Smooth muscle cell (in vitro differentiated cells): ENCODE measurements at regions not wholly inside any gene's neighbourhood (a gene's known extent, or its start where the extent isn't known, plus 50 kb on each side); places are given as distances from the start of the nearest gene placed in this dataset.

Source experiments
- DNase-seq: peaks from one replicate; lab custom pipeline; 2025; ENCODE audit not compliant: unreplicated experiment; lab: John Stamatoyannopoulos, UW
- H2AFZ ChIP-seq: fragments of 200-600 bp; sonication (generic); 2 replicates; pipeline ENCODE4 v1.6.0; 2016; ENCODE audit warnings: antibody characterized with exemption, low read depth, mild to moderate bottlenecking
- H3F3A ChIP-seq: fragments of 200-600 bp; sonication (generic); 2 replicates; pipeline ENCODE4 v1.6.0; 2017; ENCODE audit warnings: antibody characterized with exemption, low read depth
- H3K27ac ChIP-seq: fragments of 200-600 bp; sonication (generic); 2 replicates; pipeline ENCODE4 v1.5.1; 2016; ENCODE audit warnings: low read depth, mild to moderate bottlenecking
- H3K27me3 ChIP-seq: fragments of 200-600 bp; sonication (generic); 2 replicates; pipeline ENCODE4 v1.6.1; 2016; ENCODE audit warnings: low read depth, mild to moderate bottlenecking
- H3K36me3 ChIP-seq: fragments of 200-600 bp; sonication (generic); 2 replicates; pipeline ENCODE4 v1.5.1; 2016; ENCODE audit warnings: low read depth
- H3K4me1 ChIP-seq: fragments of 200-600 bp; sonication (generic); 2 replicates; pipeline ENCODE4 v1.5.1; 2016; ENCODE audit warnings: low read depth
- H3K4me2 ChIP-seq: fragments of 200-600 bp; sonication (generic); 2 replicates; pipeline ENCODE4 v1.6.0; 2016; ENCODE audit warnings: mild to moderate bottlenecking
- H3K4me3 ChIP-seq: fragments of 200-600 bp; sonication (generic); 2 replicates; pipeline ENCODE4 v1.5.1; 2016; ENCODE audit warnings: mild to moderate bottlenecking
- H3K79me2 ChIP-seq: fragments of 200-600 bp; sonication (generic); 2 replicates; pipeline ENCODE4 v1.6.0; 2016; ENCODE audit warnings: low read depth, mild to moderate bottlenecking
- H3K9ac ChIP-seq: fragments of 200-600 bp; sonication (generic); 2 replicates; pipeline ENCODE4 v1.6.0; 2016; ENCODE audit warnings: low read depth
- H3K9me3 ChIP-seq: fragments of 200-600 bp; sonication (generic); replicated peaks from 2 replicates; pipeline ENCODE4 v1.5.1; 2016; ENCODE audit warnings: low read depth
- H4K20me1 ChIP-seq: fragments of 200-600 bp; sonication (generic); 2 replicates; pipeline ENCODE4 v1.6.0; 2016; ENCODE audit warnings: low read depth
- WGBS: methylation state at CpG from one replicate; pipeline ENCODE4 v1.1.7; 2016; ENCODE audit warnings: low lambda C conversion rate; 5-methylcytosine and 5-hydroxymethylcytosine counted together
- TF ChIP-seq, protein P1 (sequence below): fragments of 200-600 bp; sonication (generic); IDR thresholded peaks from 2 replicates; pipeline ENCODE4 v1.5.1; 2017; ENCODE audit warnings: borderline replicate concordance, mild to moderate bottlenecking, antibody characterized with exemption; ENCODE audit not compliant: insufficient read depth, poor library complexity, severe bottlenecking

DNA sequence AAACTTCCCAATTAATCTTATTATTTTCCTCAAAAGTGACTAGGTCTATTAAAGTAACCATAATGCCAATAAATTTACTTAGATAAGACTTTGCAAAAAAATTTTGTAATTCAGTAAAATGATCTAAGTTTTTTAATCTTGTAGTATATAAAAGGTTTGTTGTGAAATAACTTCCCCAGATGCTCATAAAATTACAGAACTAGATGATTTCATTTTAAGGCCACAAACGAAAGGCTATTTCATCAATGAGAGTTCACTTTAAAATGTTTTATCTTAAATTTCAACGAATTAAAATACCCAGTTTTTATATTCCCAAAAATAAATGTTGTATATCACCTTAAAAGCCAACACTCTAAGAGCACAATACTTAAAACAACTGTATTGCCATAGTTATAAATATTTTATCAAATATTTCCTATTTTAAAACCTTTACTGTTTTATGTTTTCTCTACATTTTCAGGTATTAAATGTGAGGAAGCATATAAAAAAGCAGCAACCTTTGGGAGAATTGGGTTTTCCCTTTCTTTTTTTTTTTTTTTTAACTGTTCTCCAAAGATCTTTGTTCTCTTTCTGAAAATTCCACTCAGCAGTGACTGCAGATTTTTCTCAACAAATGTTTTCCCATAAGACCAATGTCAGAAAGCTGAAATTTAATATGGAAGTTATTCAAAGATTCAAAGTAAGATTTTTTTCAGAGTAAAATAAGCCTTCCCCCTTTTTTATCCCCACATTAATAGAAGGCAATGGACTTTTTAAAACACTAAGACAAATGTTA, 169.9 kb downstream of the CYB561 start:
- Histone ChIP-seq H3F3A (no peaks in the 10 kb centered on the region), H3K79me2 (no peaks in the 10 kb centered on the region), H4K20me1 (no peaks in the 10 kb centered on the region), H3K9ac (peak overlapping the region; percentile 67), H3K4me1 (peaks cover 18% of the 10 kb centered on the region), H3K9me3 (no peaks in the 10 kb centered on the region), H3K4me3 (no peak overlapping the region), H3K27me3 (no peaks in the 10 kb centered on the region), H3K4me2 (peak overlapping the region; percentile 69), H3K36me3 (no peaks in the 10 kb centered on the region), H2AFZ (no peak overlapping the region), H3K27ac (peak overlapping the region; percentile 88)
- WGBS: 68% methylated on average over 2 of the region's 2 CpGs
- TF ChIP-seq, protein P1, sequence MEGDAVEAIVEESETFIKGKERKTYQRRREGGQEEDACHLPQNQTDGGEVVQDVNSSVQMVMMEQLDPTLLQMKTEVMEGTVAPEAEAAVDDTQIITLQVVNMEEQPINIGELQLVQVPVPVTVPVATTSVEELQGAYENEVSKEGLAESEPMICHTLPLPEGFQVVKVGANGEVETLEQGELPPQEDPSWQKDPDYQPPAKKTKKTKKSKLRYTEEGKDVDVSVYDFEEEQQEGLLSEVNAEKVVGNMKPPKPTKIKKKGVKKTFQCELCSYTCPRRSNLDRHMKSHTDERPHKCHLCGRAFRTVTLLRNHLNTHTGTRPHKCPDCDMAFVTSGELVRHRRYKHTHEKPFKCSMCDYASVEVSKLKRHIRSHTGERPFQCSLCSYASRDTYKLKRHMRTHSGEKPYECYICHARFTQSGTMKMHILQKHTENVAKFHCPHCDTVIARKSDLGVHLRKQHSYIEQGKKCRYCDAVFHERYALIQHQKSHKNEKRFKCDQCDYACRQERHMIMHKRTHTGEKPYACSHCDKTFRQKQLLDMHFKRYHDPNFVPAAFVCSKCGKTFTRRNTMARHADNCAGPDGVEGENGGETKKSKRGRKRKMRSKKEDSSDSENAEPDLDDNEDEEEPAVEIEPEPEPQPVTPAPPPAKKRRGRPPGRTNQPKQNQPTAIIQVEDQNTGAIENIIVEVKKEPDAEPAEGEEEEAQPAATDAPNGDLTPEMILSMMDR: no peak
- no peak for DNase-seq

DNA sequence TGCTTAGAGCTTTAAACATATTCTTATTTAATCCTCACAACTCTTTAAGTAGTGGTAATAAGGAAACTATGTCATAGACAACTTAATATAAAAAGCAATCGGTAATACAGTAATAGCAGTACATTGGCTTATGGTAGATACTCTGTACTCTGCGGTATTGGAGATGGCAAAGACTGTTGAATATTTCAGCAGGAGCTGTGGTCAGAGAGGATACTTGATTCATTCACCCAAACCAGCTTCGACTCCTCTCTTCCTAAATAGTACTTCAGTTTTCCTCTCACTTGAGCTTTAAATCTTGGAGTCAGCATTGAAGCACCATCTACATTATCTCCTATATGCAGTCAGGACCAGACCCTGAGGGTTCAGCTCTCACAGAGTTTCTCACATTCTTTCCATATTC, 169.3 kb downstream of the CYB561 start:
- no peaks in the 10 kb centered on the region for H3K36me3 ChIP-seq
- no peaks in the 10 kb centered on the region for H3K27me3 ChIP-seq
- peaks cover 18% of the 10 kb centered on the region for H3K4me1 ChIP-seq
- H4K20me1 ChIP-seq: no peaks in the 10 kb centered on the region
- TF ChIP-seq, protein P1: no peak
- peak overlapping the region; percentile 69 for H3K4me2 ChIP-seq
- H3K9ac ChIP-seq: peak overlapping the region; percentile 67
- no peaks in the 10 kb centered on the region for H3F3A ChIP-seq
- DNase-seq: no peak
- no peaks in the 10 kb centered on the region for H3K79me2 ChIP-seq
- 57% methylated on average over 3 of the region's 3 CpGs for WGBS
- no peak overlapping the region for H2AFZ ChIP-seq
- peak overlapping the region; percentile 88 for H3K27ac ChIP-seq
- no peak overlapping the region for H3K4me3 ChIP-seq
- no peaks in the 10 kb centered on the region for H3K9me3 ChIP-seq

DNA sequence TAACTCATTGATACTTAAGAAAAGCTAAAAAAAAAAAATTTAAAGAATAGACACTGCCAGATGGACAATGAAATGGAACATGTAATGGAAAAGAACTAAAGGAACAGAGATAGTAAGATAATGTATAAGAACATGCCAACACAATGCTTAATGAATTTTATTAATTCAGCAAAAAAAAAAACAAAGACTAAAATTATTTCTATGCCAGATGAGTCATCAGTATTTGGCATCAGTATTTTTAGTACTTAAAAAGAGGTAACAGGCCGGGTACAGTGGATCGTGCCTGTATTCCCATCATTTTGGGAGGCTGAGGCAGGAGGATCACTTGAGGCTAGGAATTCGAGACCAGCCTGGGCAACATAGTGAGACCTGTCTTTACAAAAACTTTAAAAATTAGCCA, 168.5 kb downstream of the CYB561 start:
- Histone ChIP-seq H2AFZ (no peak overlapping the region), H3K4me2 (peak overlapping the region; percentile 69), H3K27ac (peak overlapping the region; percentile 88), H3K79me2 (no peaks in the 10 kb centered on the region), H3K9me3 (no peaks in the 10 kb centered on the region), H3K27me3 (no peaks in the 10 kb centered on the region), H4K20me1 (no peaks in the 10 kb centered on the region), H3K36me3 (no peaks in the 10 kb centered on the region), H3K4me3 (no peak overlapping the region), H3K9ac (no peak overlapping the region), H3K4me1 (peaks cover 18% of the 10 kb centered on the region), H3F3A (no peaks in the 10 kb centered on the region)
- no peak for DNase-seq
- WGBS: 96% methylated on average over 3 of the region's 3 CpGs
- TF ChIP-seq, protein P1: no peak
